ENCODE measurements at regions not wholly inside any gene's neighbourhood (a gene's known extent, or its start where the extent isn't known, plus 50 kb on each side); places are given as distances from the start of the nearest gene placed in this dataset.

GRCh38 chr7:136150311-136150710 lies 173.2 kb upstream of the MTPN start:
- TF ChIP-seq EZH2phosphoT487 (IDR thresholded peaks at IDR 0.05; ENCODE audit: low read depth, severe bottlenecking, unreplicated experiment) (no peak), CTCF (IDR thresholded peaks at IDR 0.05; ENCODE audit: poor library complexity) (no peak), EZH2 (IDR thresholded peaks at IDR 0.05; ENCODE audit: borderline replicate concordance) (no peak)
